ENCODE measurements at regions not wholly inside any gene's neighbourhood (a gene's known extent, or its start where the extent isn't known, plus 50 kb on each side); places are given as distances from the start of the nearest gene placed in this dataset.

DNA sequence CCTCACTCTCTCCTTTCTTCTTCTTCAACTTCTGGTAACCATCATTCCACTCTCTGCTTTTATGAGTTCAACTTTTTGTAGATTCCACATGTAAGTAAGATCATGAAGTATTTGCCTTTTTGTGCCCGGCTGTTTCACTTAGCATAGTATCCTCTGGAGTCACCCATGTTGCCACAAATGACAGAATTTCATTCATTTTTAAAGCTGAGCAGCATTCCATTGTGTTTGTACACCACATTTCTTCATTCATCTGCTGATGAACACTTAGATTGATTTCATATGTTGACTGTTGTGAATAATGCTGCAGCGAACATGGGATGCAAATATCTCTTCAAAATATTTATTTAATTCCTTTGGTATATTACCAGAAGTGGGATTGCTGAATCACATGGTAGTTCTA, 133.6 kb upstream of the ERBB4 start:
- TF ChIP-seq POLR2A (IDR thresholded peaks at IDR 0.05) (no peak), EP300 (IDR thresholded peaks at IDR 0.05; ENCODE audit: low read depth) (no peak), POLR2AphosphoS5 (IDR thresholded peaks at IDR 0.05) (no peak)
- TF ChIP-seq, protein P1, sequence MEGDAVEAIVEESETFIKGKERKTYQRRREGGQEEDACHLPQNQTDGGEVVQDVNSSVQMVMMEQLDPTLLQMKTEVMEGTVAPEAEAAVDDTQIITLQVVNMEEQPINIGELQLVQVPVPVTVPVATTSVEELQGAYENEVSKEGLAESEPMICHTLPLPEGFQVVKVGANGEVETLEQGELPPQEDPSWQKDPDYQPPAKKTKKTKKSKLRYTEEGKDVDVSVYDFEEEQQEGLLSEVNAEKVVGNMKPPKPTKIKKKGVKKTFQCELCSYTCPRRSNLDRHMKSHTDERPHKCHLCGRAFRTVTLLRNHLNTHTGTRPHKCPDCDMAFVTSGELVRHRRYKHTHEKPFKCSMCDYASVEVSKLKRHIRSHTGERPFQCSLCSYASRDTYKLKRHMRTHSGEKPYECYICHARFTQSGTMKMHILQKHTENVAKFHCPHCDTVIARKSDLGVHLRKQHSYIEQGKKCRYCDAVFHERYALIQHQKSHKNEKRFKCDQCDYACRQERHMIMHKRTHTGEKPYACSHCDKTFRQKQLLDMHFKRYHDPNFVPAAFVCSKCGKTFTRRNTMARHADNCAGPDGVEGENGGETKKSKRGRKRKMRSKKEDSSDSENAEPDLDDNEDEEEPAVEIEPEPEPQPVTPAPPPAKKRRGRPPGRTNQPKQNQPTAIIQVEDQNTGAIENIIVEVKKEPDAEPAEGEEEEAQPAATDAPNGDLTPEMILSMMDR (IDR thresholded peaks at IDR 0.05), result no peak

Data from transverse colon (tissue), 4 donors.